AML-193 (cell line): ENCODE measurements at regions not wholly inside any gene's neighbourhood (a gene's known extent, or its start where the extent isn't known, plus 50 kb on each side); places are given as distances from the start of the nearest gene placed in this dataset.
"Not testable (repeated sequence)": the region's sequence is repeated elsewhere in the genome, so short reads cannot be mapped to it uniquely, and the experiment has no call there.

ENCODE experiments used
- DNase-seq, 2 experiments: peaks; one replicate each; lab custom pipeline; 2025; lab: John Stamatoyannopoulos, UW

- DNase-seq, result no peak
Observed at GRCh38 chr13:101003566-101003965, 329.0 kb upstream of the TMTC4 start.

- no peak for DNase-seq
Observed at GRCh38 chr13:100989392-100989791, 314.8 kb upstream of the TMTC4 start.

- no peak for DNase-seq
Observed at GRCh38 chr13:100988921-100989320, 314.3 kb upstream of the TMTC4 start.

GRCh38 chr13:100987948-100988347 is 313.4 kb upstream of the TMTC4 start:
- DNase-seq, result no peak

GRCh38 chr13:100986571-100986970 is 312.0 kb upstream of the TMTC4 start:
- no peak for DNase-seq

GRCh38 chr13:100984085-100984705 is 309.6 kb upstream of the TMTC4 start:
- DNase-seq, result no peak

- DNase-seq, result no peak
Observed at GRCh38 chr13:100983111-100983510, 308.5 kb upstream of the TMTC4 start.

GRCh38 chr13:100980171-100980570 is 305.6 kb upstream of the TMTC4 start:
- no peak for DNase-seq

- DNase-seq, result no peak
Observed at GRCh38 chr13:100977841-100978240, 303.2 kb upstream of the TMTC4 start.

GRCh38 chr13:100976993-100977392 is 302.4 kb upstream of the TMTC4 start:
- no peak for DNase-seq

- not testable (repeated sequence) for DNase-seq
Observed at GRCh38 chr13:100975666-100976065, 301.1 kb upstream of the TMTC4 start.

- no peak for DNase-seq
Observed at GRCh38 chr13:100962585-100962984, 288.0 kb upstream of the TMTC4 start.

- no peak for DNase-seq
Observed at GRCh38 chr13:100961186-100961585, 286.6 kb upstream of the TMTC4 start.

GRCh38 chr13:100958831-100959230 is 284.2 kb upstream of the TMTC4 start:
- DNase-seq, result no peak

GRCh38 chr13:100957741-100958140 is 283.1 kb upstream of the TMTC4 start:
- DNase-seq, result no peak

GRCh38 chr13:100954430-100955305 is 280.1 kb upstream of the TMTC4 start:
- no peak for DNase-seq

GRCh38 chr13:100951016-100951415 is 276.4 kb upstream of the TMTC4 start:
- DNase-seq, result no peak

GRCh38 chr13:100948937-100949336 is 274.3 kb upstream of the TMTC4 start:
- not testable (repeated sequence) for DNase-seq

- no peak for DNase-seq
Observed at GRCh38 chr13:100946588-100946987, 272.0 kb upstream of the TMTC4 start.

- DNase-seq, result no peak
Observed at GRCh38 chr13:100944791-100945345, 270.3 kb upstream of the TMTC4 start.

- DNase-seq, result no peak
Observed at GRCh38 chr13:100942742-100943141, 268.1 kb upstream of the TMTC4 start.

GRCh38 chr13:100941377-100942368 is 267.1 kb upstream of the TMTC4 start:
- DNase-seq, result no peak
